BLaER1 treated with 17β-estradiol and CSF1 and Interleukin-3, amounts not matched to agents 10 nM and 100 nM (cell line): ENCODE measurements at regions not wholly inside any gene's neighbourhood (a gene's known extent, or its start where the extent isn't known, plus 50 kb on each side); places are given as distances from the start of the nearest gene placed in this dataset.

Source experiments
- H3K27ac ChIP-seq, 11 experiments: shearing (Covaris generic); formaldehyde crosslinking; 2 replicates each; pipeline ENCODE4 v1.8.1; 2022
- H3K27me3 ChIP-seq, 11 experiments: shearing (Covaris generic); formaldehyde crosslinking; 2 replicates each; pipeline ENCODE4 v1.8.1; 2022
- H3K36me3 ChIP-seq, 11 experiments: shearing (Covaris generic); formaldehyde crosslinking; 2 replicates each; pipeline ENCODE4 v1.8.1; 2022
- H3K4me1 ChIP-seq, 10 experiments: shearing (Covaris generic); formaldehyde crosslinking; 2 replicates each; pipeline ENCODE4 v1.8.1; 2022
- H3K4me2 ChIP-seq, 11 experiments: shearing (Covaris generic); formaldehyde crosslinking; 2 replicates each; pipeline ENCODE4 v1.8.1; 2022
- H3K4me3 ChIP-seq, 10 experiments: shearing (Covaris generic); formaldehyde crosslinking; 2 replicates each; pipeline ENCODE4 v1.8.1; 2022
- H3K9ac ChIP-seq, 11 experiments: shearing (Covaris generic); formaldehyde crosslinking; 2 replicates each; pipeline ENCODE4 v1.8.1; 2022
- H3K9me3 ChIP-seq, 11 experiments: shearing (Covaris generic); formaldehyde crosslinking; replicated peaks in 1 of 11; 2 replicates each; pipeline ENCODE4 v1.8.1; 2022
- H4K20me1 ChIP-seq, 11 experiments: shearing (Covaris generic); formaldehyde crosslinking; 2 replicates each; pipeline ENCODE4 v1.8.1; 2022
- Cebpa-rat ChIP-seq, 11 experiments: shearing (Covaris generic); IDR thresholded peaks; 2 replicates each; pipeline ENCODE4 v1.8.1; 2022

GRCh38 chr6:156725712-156726111, 51.5 kb upstream of the ARID1B start:
- Histone ChIP-seq H3K9ac (no peak overlapping the region), H3K36me3 (no peaks in the 10 kb centered on the region), H3K4me2 (no peak overlapping the region), H3K27me3 (no peaks in the 10 kb centered on the region), H4K20me1 (no peaks in the 10 kb centered on the region), H3K4me1 (peaks cover 2 to 26% (median 9%) of the 10 kb centered on the region in 10 experiments; a peak in 19 of 20 replicates), H3K9me3 (no peaks in the 10 kb centered on the region; a peak in 1 of 22 replicates), H3K27ac (no peak overlapping the region), H3K4me3 (no peak overlapping the region)
- TF ChIP-seq Cebpa-rat (IDR thresholded peaks at IDR 0.05), result no peak

DNA sequence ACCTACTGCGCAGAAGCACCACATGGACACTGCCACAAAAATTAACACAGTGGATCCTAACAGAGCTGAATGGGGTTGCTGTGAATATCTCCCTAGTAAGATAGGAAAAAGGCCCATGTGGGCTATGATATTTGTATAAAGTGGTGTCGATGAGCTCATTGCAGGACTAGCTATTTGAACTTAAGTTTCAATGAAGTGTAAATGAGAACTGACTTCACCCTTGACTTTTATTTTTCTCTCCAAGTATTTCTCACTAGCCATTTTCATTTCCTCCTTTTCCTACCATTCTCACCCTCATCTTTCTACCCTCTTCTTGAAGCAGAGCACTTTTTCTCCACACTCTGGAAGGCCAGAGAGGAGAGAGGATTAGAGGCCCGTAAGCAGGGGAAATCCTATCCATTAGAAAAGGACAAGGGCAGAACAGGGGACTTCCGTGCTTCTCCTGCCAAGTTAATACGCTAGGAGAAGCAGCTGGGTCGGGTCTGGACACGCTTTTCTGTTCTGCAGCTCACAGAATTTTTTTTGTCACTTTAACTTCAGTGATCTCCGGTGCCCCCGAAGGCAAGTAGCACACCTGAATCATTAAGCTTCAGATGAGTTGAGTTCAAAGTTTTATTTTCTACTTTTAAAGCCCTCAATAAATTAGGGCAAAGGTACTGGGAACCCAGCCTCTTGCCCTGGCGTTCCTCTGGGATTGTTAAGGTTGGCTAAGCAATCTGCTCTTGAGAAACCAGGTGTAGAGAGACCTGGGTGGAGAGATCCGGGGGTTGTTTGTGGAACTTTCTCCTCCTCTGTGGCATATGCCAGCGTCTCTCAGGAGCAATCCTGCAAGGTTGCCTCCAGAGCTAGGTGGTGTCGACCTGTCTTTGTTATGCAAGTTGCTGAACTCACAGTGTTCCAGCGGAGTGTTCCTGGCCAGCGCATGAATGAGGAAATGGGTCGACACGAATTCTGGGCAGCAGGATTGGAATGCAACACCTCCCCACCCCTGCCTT, 56.2 kb upstream of the ARID1B start:
- Histone ChIP-seq H3K4me3 (no peak overlapping the region), H3K4me2 (peak overlapping the region; percentile 79 to 94 (median 87)), H3K9me3 (peaks cover 0 to 3% (median 0%) of the 10 kb centered on the region in 11 experiments; a peak in 1 of 22 replicates), H4K20me1 (no peaks in the 10 kb centered on the region), H3K4me1 (peaks cover 24 to 35% (median 32%) of the 10 kb centered on the region in 10 experiments), H3K27me3 (no peaks in the 10 kb centered on the region), H3K27ac (peak overlapping the region; percentile 11 to 86 (median 81); a peak in 21 of 22 replicates), H3K36me3 (no peaks in the 10 kb centered on the region), H3K9ac (peak overlapping the region; percentile 67 to 81 (median 77); a peak in 16 of 22 replicates)
- TF ChIP-seq Cebpa-rat (IDR thresholded peaks at IDR 0.05), result no peak

GRCh38 chr6:156719720-156720563, 57.2 kb upstream of the ARID1B start:
- peak; percentile 66 to 97 (median 93) for TF ChIP-seq Cebpa-rat (IDR thresholded peaks at IDR 0.05)
- Histone ChIP-seq H3K36me3 (no peaks in the 10 kb centered on the region), H3K4me2 (peak overlapping the region; percentile 79 to 94 (median 87)), H4K20me1 (no peaks in the 10 kb centered on the region), H3K4me3 (peak overlapping the region; percentile 37 to 61 (median 44)), H3K27ac (peak overlapping the region; percentile 74 to 87 (median 83)), H3K4me1 (peaks cover 24 to 35% (median 32%) of the 10 kb centered on the region in 10 experiments), H3K9ac (peak overlapping the region; percentile 67 to 81 (median 77)), H3K27me3 (no peaks in the 10 kb centered on the region), H3K9me3 (peaks cover 0 to 3% (median 0%) of the 10 kb centered on the region in 11 experiments; a peak in 1 of 22 replicates)

- Histone ChIP-seq H3K4me3 (peak overlapping the region; percentile 37 to 61 (median 44)), H3K36me3 (no peaks in the 10 kb centered on the region), H3K9ac (peak overlapping the region; percentile 67 to 81 (median 77)), H4K20me1 (no peaks in the 10 kb centered on the region), H3K27ac (peak overlapping the region; percentile 74 to 87 (median 83)), H3K4me1 (peaks cover 24 to 35% (median 32%) of the 10 kb centered on the region in 10 experiments), H3K27me3 (no peaks in the 10 kb centered on the region), H3K9me3 (peaks cover 0 to 3% (median 0%) of the 10 kb centered on the region in 11 experiments; a peak in 1 of 22 replicates), H3K4me2 (peak overlapping the region; percentile 79 to 94 (median 87))
- no peak for TF ChIP-seq Cebpa-rat (IDR thresholded peaks at IDR 0.05)
These were observed 57.8 kb upstream of the ARID1B start for GRCh38 chr6:156719395-156719719.

DNA sequence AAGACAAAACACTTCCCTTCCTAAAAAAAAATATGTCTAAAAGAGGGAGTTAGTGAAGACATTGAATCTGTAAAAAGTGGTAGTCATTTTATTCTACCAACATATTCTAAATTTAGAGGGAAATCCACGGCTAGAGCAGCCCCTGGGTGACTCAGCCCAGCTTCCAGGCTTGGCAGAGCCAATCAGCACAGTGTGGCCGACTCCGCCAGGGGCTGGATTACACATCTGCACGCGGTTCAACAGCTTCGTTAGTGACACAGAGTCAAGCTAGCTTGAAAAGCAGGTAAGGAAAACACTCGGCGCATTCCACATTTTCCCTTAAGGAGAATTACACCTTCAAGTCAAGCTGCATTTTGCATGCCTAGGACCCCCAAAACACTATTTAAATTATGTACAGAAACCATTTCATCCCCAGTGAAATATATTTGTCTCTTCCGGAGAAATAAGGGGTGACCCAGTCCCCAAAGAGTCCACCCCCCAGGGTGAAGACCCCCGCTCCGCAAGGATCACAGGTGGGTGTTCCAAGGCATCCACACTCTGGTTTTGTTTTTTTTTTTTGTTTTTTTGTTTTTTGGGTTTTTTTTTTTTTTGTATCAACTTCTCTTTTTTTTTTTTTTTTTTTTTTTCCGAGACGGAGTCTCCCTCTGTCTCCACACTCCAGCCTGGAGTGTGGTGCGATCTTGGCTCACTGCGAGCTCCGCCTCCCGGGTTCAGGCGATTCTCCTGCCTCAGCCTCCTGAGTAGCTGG, 58.4 kb upstream of the ARID1B start:
- H3K9me3 ChIP-seq, result 0 out of 22 replicates have a peak, but pooled peaks cover 0 to 3% (median 0%) of the 10 kb centered on the region in 11 experiments
- H3K9ac ChIP-seq, result peak overlapping the region in 9 of 11 experiments; percentile 67 to 81 (median 77); a peak in 12 of 22 replicates
- no peaks in the 10 kb centered on the region for H3K27me3 ChIP-seq
- no peaks in the 10 kb centered on the region for H3K36me3 ChIP-seq
- no peak for TF ChIP-seq Cebpa-rat (IDR thresholded peaks at IDR 0.05)
- no peaks in the 10 kb centered on the region for H4K20me1 ChIP-seq
- H3K4me3 ChIP-seq, result peak overlapping the region in 3 of 10 experiments; percentile 46 to 61 (median 49); a peak in 2 of 20 replicates
- peaks cover 24 to 35% (median 32%) of the 10 kb centered on the region in 10 experiments for H3K4me1 ChIP-seq
- peak overlapping the region; percentile 79 to 94 (median 87) for H3K4me2 ChIP-seq
- H3K27ac ChIP-seq, result peak overlapping the region; percentile 74 to 87 (median 83); a peak in 21 of 22 replicates

DNA sequence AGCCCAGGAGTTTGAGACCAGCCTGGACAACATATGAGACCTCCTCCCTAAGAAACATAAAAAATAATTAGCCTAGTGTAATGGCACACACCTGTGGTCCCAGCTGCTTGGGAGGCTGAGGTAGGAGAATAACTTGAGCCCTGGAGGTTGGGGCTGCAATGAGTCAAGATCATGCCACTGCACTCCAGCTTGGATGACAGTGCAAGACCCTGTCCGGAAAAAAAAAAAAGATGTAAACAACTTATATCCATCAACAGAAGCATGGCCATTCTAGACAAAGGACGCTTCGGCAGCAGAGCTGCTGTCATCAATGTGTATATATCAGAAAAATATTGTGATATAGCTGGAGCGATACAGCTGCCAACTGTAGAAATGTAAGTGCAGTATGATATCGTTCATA, 59.6 kb upstream of the ARID1B start:
- no peak overlapping the region for H3K9ac ChIP-seq
- no peaks in the 10 kb centered on the region for H4K20me1 ChIP-seq
- no peak overlapping the region for H3K4me2 ChIP-seq
- no peak overlapping the region for H3K4me3 ChIP-seq
- H3K27me3 ChIP-seq, result no peaks in the 10 kb centered on the region
- H3K9me3 ChIP-seq, result 0 out of 22 replicates have a peak, but pooled peaks cover 0 to 3% (median 0%) of the 10 kb centered on the region in 11 experiments
- H3K4me1 ChIP-seq, result peaks cover 25 to 38% (median 34%) of the 10 kb centered on the region in 10 experiments
- no peak for TF ChIP-seq Cebpa-rat (IDR thresholded peaks at IDR 0.05)
- H3K36me3 ChIP-seq, result no peaks in the 10 kb centered on the region
- no peak overlapping the region for H3K27ac ChIP-seq

DNA sequence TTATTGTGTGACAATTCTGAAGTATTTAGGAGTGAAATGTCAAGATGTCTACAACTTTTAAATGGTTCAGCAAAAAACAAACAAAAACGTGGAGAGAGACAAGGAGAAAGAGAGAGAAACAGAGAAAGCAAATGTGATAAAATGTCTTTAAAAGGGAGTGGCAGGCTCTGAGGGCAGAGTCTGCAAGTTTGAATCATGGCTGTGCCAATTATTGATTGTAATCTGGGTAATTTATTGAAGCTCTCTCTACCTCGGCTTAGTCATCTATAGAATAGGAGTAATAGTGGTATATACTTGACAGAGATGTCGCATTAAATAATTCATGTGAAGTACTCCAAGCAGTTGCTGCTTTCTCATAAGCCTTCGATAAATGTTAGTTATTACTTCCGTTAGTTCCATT, 61.3 kb upstream of the ARID1B start:
- H3K27ac ChIP-seq, result no peak overlapping the region
- no peaks in the 10 kb centered on the region for H3K27me3 ChIP-seq
- 0 out of 22 replicates have a peak, but pooled peaks cover 0 to 3% (median 0%) of the 10 kb centered on the region in 11 experiments for H3K9me3 ChIP-seq
- H3K4me1 ChIP-seq, result peaks cover 24 to 36% (median 31%) of the 10 kb centered on the region in 10 experiments
- no peak overlapping the region for H3K4me3 ChIP-seq
- no peak overlapping the region for H3K4me2 ChIP-seq
- H3K9ac ChIP-seq, result no peak overlapping the region
- no peaks in the 10 kb centered on the region for H3K36me3 ChIP-seq
- TF ChIP-seq Cebpa-rat (IDR thresholded peaks at IDR 0.05), result no peak
- H4K20me1 ChIP-seq, result no peaks in the 10 kb centered on the region

- Histone ChIP-seq H3K27me3 (no peaks in the 10 kb centered on the region), H3K9ac (no peak overlapping the region), H3K4me2 (no peak overlapping the region), H3K27ac (no peak overlapping the region), H3K4me1 (peaks cover under 1 to 15% (median 8%) of the 10 kb centered on the region in 10 experiments; a peak in 18 of 20 replicates), H3K36me3 (no peaks in the 10 kb centered on the region), H4K20me1 (no peaks in the 10 kb centered on the region), H3K9me3 (no peaks in the 10 kb centered on the region), H3K4me3 (no peak overlapping the region)
- TF ChIP-seq Cebpa-rat (IDR thresholded peaks at IDR 0.05), result no peak
These were observed 63.6 kb upstream of the ARID1B start for GRCh38 chr6:156713548-156713947.
